Lung (tissue), 11 donors: ENCODE measurements at regions not wholly inside any gene's neighbourhood (a gene's known extent, or its start where the extent isn't known, plus 50 kb on each side); places are given as distances from the start of the nearest gene placed in this dataset.

Source experiments
- ATAC-seq: fragments of 200-7000 bp; cut with Tn5 transposase; one replicate; pipeline ENCODE4 v1.9.1; 2020; ENCODE audit warnings: moderate number of reproducible peaks; ENCODE audit not compliant: insufficient read depth, low FRiP score
- DNase-seq, 3 donors: peaks; one replicate each; pipeline ENCODE4 v3.0.0-alpha.2; 2013 to 2017
- H3K27ac ChIP-seq, 2 donors: one replicate each; pipeline ENCODE4 v1.5.1; 2013; ENCODE audit warnings: mild to moderate bottlenecking in 2 of 2, moderate library complexity in 2 of 2, control low read depth in 1 of 2, inconsistent platforms in 1 of 2, low read depth in 1 of 2, low read length in 1 of 2
- H3K27me3 ChIP-seq, 3 donors: one replicate each; pipeline ENCODE4 v1.5.1; 2013; ENCODE audit warnings: low read length in 2 of 3; ENCODE audit not compliant: control insufficient read depth in 3 of 3, insufficient read depth in 3 of 3
- H3K36me3 ChIP-seq, 4 donors: one replicate each; pipeline ENCODE4 v1.5.1; 2013; ENCODE audit warnings: low read length in 4 of 4, mild to moderate bottlenecking in 1 of 4, moderate library complexity in 1 of 4; ENCODE audit not compliant: control insufficient read depth in 4 of 4, insufficient read depth in 4 of 4
- H3K4me1 ChIP-seq, 5 donors: one replicate each; pipeline ENCODE4 v1.5.1; 2013; ENCODE audit warnings: low read length in 5 of 5, mild to moderate bottlenecking in 2 of 5, moderate library complexity in 1 of 5; ENCODE audit not compliant: control insufficient read depth in 5 of 5, insufficient read depth in 5 of 5
- H3K4me3 ChIP-seq: one replicate; pipeline ENCODE4 v1.5.1; 2013; ENCODE audit warnings: mild to moderate bottlenecking, control low read depth, moderate library complexity
- H3K9ac ChIP-seq, 2 donors: one replicate each; pipeline ENCODE4 v1.5.1; 2013; ENCODE audit warnings: low read length in 2 of 2, control low read depth in 1 of 2; ENCODE audit not compliant: insufficient read depth in 1 of 2
- H3K9me3 ChIP-seq, 4 donors: one replicate each; pipeline ENCODE4 v1.5.1; 2013; ENCODE audit warnings: low read length in 3 of 4, mild to moderate bottlenecking in 1 of 4, moderate library complexity in 1 of 4; ENCODE audit not compliant: control insufficient read depth in 4 of 4, insufficient read depth in 3 of 4
- CTCF ChIP-seq: IDR thresholded peaks from 2 replicates; pipeline ENCODE4 v1.5.1; 2012; ENCODE audit warnings: mild to moderate bottlenecking; ENCODE audit errors: control extremely low read depth, extremely low read depth
- WGBS, 2 donors: extraction: QIAGEN DNeasy Blood & Tissue Kit; methylation state at CpG; one replicate each; pipeline ENCODE4 v1.1.7; 2013; 5-methylcytosine and 5-hydroxymethylcytosine counted together
- donor health status: control.
- donor health status: control.
- donor health status: Bipolar disorder and iron deficiency.
- donor health status: healthy.
- donor health status: DM: yes; HTN: yes; CAD: no.

DNA sequence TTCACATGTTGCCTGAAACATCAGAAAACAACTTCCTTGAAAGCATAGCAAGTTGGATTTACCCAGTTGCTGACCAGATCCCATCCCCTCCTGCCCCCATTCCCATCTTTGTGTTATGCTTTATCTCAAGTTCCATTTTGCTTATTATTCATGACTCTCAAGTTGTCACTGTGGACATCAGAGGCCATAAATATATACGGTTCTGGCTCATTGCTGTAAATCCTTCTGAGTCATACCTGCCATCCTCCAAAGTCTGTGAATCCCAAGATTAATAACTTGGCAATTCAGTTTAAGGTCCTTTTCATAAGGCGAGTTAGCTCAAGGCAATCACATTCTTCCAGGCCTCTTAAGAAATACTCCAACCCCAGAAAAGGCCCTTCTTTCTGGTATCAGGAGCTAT, 126.2 kb upstream of the C2CD4B start:
- Histone ChIP-seq H3K9me3 (no peaks in the 10 kb centered on the region), H3K9ac (no peak overlapping the region), H3K27ac (no peak overlapping the region), H3K27me3 (no peaks in the 10 kb centered on the region), H3K4me1 (no peaks in the 10 kb centered on the region), H3K36me3 (no peaks in the 10 kb centered on the region), H3K4me3 (no peak overlapping the region)
- TF ChIP-seq CTCF: no peak
- 76 to 83% methylated on average over 2 of the region's 2 CpGs for WGBS, 2 donors
- ATAC-seq (no peak), DNase-seq (no peak)

GRCh38 chr15:62296756-62297507, 131.8 kb upstream of the C2CD4B start:
- DNase-seq: no peak
- Histone ChIP-seq H3K9me3 (peaks cover 0 to 2% (median 0%) of the 10 kb centered on the region in 4 donors), H3K27me3 (no peaks in the 10 kb centered on the region), H3K27ac (no peak overlapping the region), H3K9ac (no peak overlapping the region), H3K4me3 (no peak overlapping the region), H3K4me1 (peaks cover 0 to 3% (median 1%) of the 10 kb centered on the region in 5 donors), H3K36me3 (no peaks in the 10 kb centered on the region)
- 66 to 72% methylated on average over 9 to 12 of the region's 12 CpGs for WGBS, 2 donors
- no peak for ATAC-seq
- TF ChIP-seq CTCF: no peak

DNA sequence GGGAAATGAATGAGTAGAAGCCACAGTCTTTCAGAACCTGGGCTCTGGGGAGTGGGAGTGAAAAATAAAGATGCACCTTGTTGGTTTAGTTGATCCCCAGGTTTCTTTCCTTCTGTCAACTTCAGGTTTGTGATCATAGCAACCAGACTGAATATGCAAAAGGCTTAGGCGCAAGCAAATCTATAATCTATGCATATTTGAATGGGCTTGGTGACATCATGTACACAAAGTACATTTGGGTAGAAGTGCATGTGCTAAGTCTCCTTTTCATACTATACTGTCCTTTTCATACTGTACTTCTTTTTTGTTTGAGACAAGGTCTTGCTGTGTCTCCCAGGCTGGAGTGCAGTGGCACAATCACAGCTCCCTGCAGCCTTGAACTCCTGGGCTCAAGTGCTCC, 132.4 kb upstream of the C2CD4B start:
- ATAC-seq (no peak), DNase-seq (no peak)
- no peaks in the 10 kb centered on the region for H3K36me3 ChIP-seq
- WGBS, 2 donors: 89 to 96% methylated on average over 1 of the region's 1 CpG
- no peaks in the 10 kb centered on the region for H3K27me3 ChIP-seq
- H3K9ac ChIP-seq: no peak overlapping the region
- H3K27ac ChIP-seq: no peak overlapping the region
- H3K4me3 ChIP-seq: no peak overlapping the region
- TF ChIP-seq CTCF: no peak
- peaks cover 0 to 6% (median 4%) of the 10 kb centered on the region in 5 donors for H3K4me1 ChIP-seq
- H3K9me3 ChIP-seq: peaks cover 0 to 2% (median 0%) of the 10 kb centered on the region in 4 donors
